Keratinocyte (primary cell): ENCODE measurements at regions not wholly inside any gene's neighbourhood (a gene's known extent, or its start where the extent isn't known, plus 50 kb on each side); places are given as distances from the start of the nearest gene placed in this dataset.

Experiments used
- DNase-seq: peaks from one replicate; pipeline ENCODE4 v3.0.0-alpha.2; 2011; ENCODE audit warnings: low read depth, missing footprints, low spot score
- FAIRE-seq: peaks from 2 replicates; lab custom pipeline; 2011; peaks lifted over from hg19 to GRCh38; lab: Jason Lieb, UNC
- H2AFZ ChIP-seq: 2 replicates; pipeline ENCODE4 v1.6.0; 2012; ENCODE audit warnings: low read length, control low read depth, inconsistent platforms; ENCODE audit not compliant: control insufficient read depth
- H3K27ac ChIP-seq: 2 replicates; pipeline ENCODE4 v1.5.1; 2011; ENCODE audit warnings: low read length; ENCODE audit not compliant: control insufficient read depth, insufficient read depth
- H3K27me3 ChIP-seq: 3 replicates; pipeline ENCODE4 v1.6.0; 2011; ENCODE audit warnings: low read length; ENCODE audit not compliant: control insufficient read depth, insufficient read depth; ENCODE audit errors: extremely low read depth
- H3K36me3 ChIP-seq, 2 experiments: 2 replicates in 1 of 2; 3 replicates in 1 of 2; pipeline ENCODE4 v1.5.1; 2011; ENCODE audit warnings: low read length in 2 of 2, mild to moderate bottlenecking in 1 of 2; ENCODE audit not compliant: control insufficient read depth in 2 of 2, insufficient read depth in 2 of 2; ENCODE audit errors: extremely low read depth in 1 of 2
- H3K4me1 ChIP-seq: 3 replicates; pipeline ENCODE4 v1.5.1; 2011; ENCODE audit warnings: low read length; ENCODE audit not compliant: control insufficient read depth, insufficient read depth; ENCODE audit errors: extremely low read depth
- H3K4me2 ChIP-seq: 3 replicates; pipeline ENCODE4 v1.6.0; 2011; ENCODE audit warnings: low read depth, low read length; ENCODE audit not compliant: control insufficient read depth, insufficient read depth; ENCODE audit errors: extremely low read depth
- H3K4me3 ChIP-seq, 3 experiments: fragments of 200-600 bp in 1 of 3; sonication (generic) in 1 of 3; 2 replicates in 2 of 3; 3 replicates in 1 of 3; pipeline ENCODE4 v1.5.1; 2011 to 2016; ENCODE audit warnings: low read length in 3 of 3, mild to moderate bottlenecking in 3 of 3, control low read depth in 2 of 3, inconsistent platforms in 1 of 3, low read depth in 1 of 3, mixed read lengths in 1 of 3, mixed run types in 1 of 3, moderate library complexity in 1 of 3; ENCODE audit not compliant: control insufficient read depth in 2 of 3, insufficient read depth in 2 of 3; ENCODE audit errors: extremely low read depth in 1 of 3
- H3K79me2 ChIP-seq: 2 replicates; pipeline ENCODE4 v1.6.0; 2012; ENCODE audit warnings: low read length; ENCODE audit not compliant: control insufficient read depth, insufficient read depth
- H3K9ac ChIP-seq: 3 replicates; pipeline ENCODE4 v1.6.0; 2011; ENCODE audit warnings: low read length; ENCODE audit not compliant: control insufficient read depth, insufficient read depth; ENCODE audit errors: extremely low read depth
- H3K9me1 ChIP-seq: 3 replicates; pipeline ENCODE4 v1.6.0; 2011; ENCODE audit warnings: low read length; ENCODE audit not compliant: control insufficient read depth, insufficient read depth; ENCODE audit errors: extremely low read depth
- H3K9me3 ChIP-seq: 2 replicates; pipeline ENCODE4 v1.5.1; 2012; ENCODE audit warnings: low read depth, low read length; ENCODE audit not compliant: control insufficient read depth
- H4K20me1 ChIP-seq: 3 replicates; pipeline ENCODE4 v1.6.0; 2011; ENCODE audit warnings: low read length; ENCODE audit not compliant: control insufficient read depth, insufficient read depth; ENCODE audit errors: extremely low read depth
- CTCF ChIP-seq, 3 experiments: IDR thresholded peaks in 1 of 3; conservative IDR thresholded peaks in 1 of 3; optimal IDR thresholded peaks in 1 of 3; 2 replicates in 2 of 3; 3 replicates in 1 of 3; pipeline versions ENCODE3 to v1.5.1; 2011; ENCODE audit warnings: low read length in 3 of 3, mild to moderate bottlenecking in 3 of 3, moderate library complexity in 2 of 3, control low read depth in 1 of 3, inconsistent platforms in 1 of 3; ENCODE audit not compliant: insufficient read depth in 2 of 3; ENCODE audit errors: extremely low read depth in 1 of 3
- EZH2 ChIP-seq: IDR thresholded peaks from one replicate; pipeline ENCODE4 v1.6.1; 2012; ENCODE audit warnings: inconsistent platforms, mild to moderate bottlenecking, low read length, moderate library complexity
- dilution Hi-C: fragments of 300-500 bp; cut with MboI; formaldehyde crosslinking; loops from one replicate; pipeline ENCODE4 v1.7.0; 2020; ENCODE audit warnings: low sequenced_read_pairs; ENCODE audit not compliant: extremely low pct_ligation_motif_present

GRCh38 chr4:176910646-176911045 lies 117.9 kb upstream of the VEGFC start:
- H3K4me1 ChIP-seq, result peaks cover 8% of the 10 kb centered on the region
- H4K20me1 ChIP-seq, result no peaks in the 10 kb centered on the region
- H3K27ac ChIP-seq, result no peak overlapping the region
- no peak for DNase-seq
- H3K9ac ChIP-seq, result no peak overlapping the region
- H2AFZ ChIP-seq, result no peak overlapping the region
- H3K4me2 ChIP-seq, result no peak overlapping the region
- no peak for FAIRE-seq
- H3K36me3 ChIP-seq, result no peaks in the 10 kb centered on the region
- H3K9me1 ChIP-seq, result no peaks in the 10 kb centered on the region
- no peak overlapping the region for H3K4me3 ChIP-seq
- no peaks in the 10 kb centered on the region for H3K9me3 ChIP-seq
- no peak for TF ChIP-seq EZH2
- no peak for TF ChIP-seq CTCF (optimal IDR thresholded peaks at IDR 0.05 in 1 of 3, IDR thresholded peaks at IDR 0.05 in 1 of 3, conservative IDR thresholded peaks at IDR 0.05 in 1 of 3; ENCODE audit: extremely low read depth in 1 of 3, insufficient read depth in 2 of 3, low read length in 3 of 3)
- no peaks in the 10 kb centered on the region for H3K27me3 ChIP-seq
- H3K79me2 ChIP-seq, result no peaks in the 10 kb centered on the region
- dilution Hi-C loops, result no loop called here

DNA sequence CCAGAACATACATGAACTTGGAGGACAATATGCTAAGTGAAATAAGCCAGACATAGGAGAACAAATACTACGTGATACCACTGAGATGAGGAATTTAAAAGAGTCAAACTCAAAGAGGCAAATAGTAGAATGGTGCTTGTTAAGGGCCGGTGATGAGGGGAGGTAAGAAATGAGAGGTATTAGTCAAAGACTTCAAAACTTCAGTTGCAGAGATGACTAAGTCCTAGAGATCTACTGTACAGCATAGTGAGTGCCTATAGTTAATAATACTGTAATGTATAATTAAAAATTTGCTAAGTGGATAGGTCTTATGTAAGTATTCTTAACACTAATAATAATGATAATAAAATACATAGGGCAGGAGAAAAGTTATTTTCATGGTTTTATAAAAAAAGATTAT lies 126.9 kb upstream of the VEGFC start:
- no peak overlapping the region for H3K4me3 ChIP-seq
- no peaks in the 10 kb centered on the region for H3K36me3 ChIP-seq
- FAIRE-seq (no peak), DNase-seq (no peak)
- peaks cover 12% of the 10 kb centered on the region for H3K4me1 ChIP-seq
- TF ChIP-seq EZH2 (no peak), CTCF (optimal IDR thresholded peaks at IDR 0.05 in 1 of 3, IDR thresholded peaks at IDR 0.05 in 1 of 3, conservative IDR thresholded peaks at IDR 0.05 in 1 of 3; ENCODE audit: extremely low read depth in 1 of 3, insufficient read depth in 2 of 3, low read length in 3 of 3) (no peak)
- no peaks in the 10 kb centered on the region for H4K20me1 ChIP-seq
- peaks cover 3% of the 10 kb centered on the region for H3K9me3 ChIP-seq
- H2AFZ ChIP-seq, result no peak overlapping the region
- dilution Hi-C loops, result no loop called here
- no peaks in the 10 kb centered on the region for H3K9me1 ChIP-seq
- H3K4me2 ChIP-seq, result no peak overlapping the region
- no peak overlapping the region for H3K27ac ChIP-seq
- no peaks in the 10 kb centered on the region for H3K27me3 ChIP-seq
- H3K9ac ChIP-seq, result no peak overlapping the region
- H3K79me2 ChIP-seq, result no peaks in the 10 kb centered on the region
